GM23338 (cell line): ENCODE measurements at regions not wholly inside any gene's neighbourhood (a gene's known extent, or its start where the extent isn't known, plus 50 kb on each side); places are given as distances from the start of the nearest gene placed in this dataset.

Experiments
- ATAC-seq: fragments of 200-7000 bp; cut with Tn5 transposase; 3 replicates; pipeline ENCODE4 v1.9.1; 2020
- DNase-seq: peaks from one replicate; pipeline ENCODE4 v3.0.0-alpha.2; 2015; ENCODE audit warnings: low spot score
- H2AFZ ChIP-seq: fragments of 200-600 bp; sonication (generic); 2 replicates; pipeline ENCODE4 v1.8.0; 2016; ENCODE audit warnings: antibody characterized with exemption, mild to moderate bottlenecking, moderate library complexity
- H3F3A ChIP-seq: fragments of 200-600 bp; sonication (generic); replicated peaks from 2 replicates; pipeline ENCODE4 v1.8.0; 2017; ENCODE audit warnings: antibody characterized with exemption, mixed run types, low read depth
- H3K27ac ChIP-seq: fragments of 200-600 bp; sonication (generic); 2 replicates; pipeline ENCODE4 v1.6.1; 2016; ENCODE audit warnings: low read depth
- H3K27me3 ChIP-seq: fragments of 200-600 bp; sonication (generic); 2 replicates; pipeline ENCODE4 v1.8.0; 2016; ENCODE audit warnings: mild to moderate bottlenecking, mixed run types, moderate library complexity; ENCODE audit not compliant: insufficient read depth
- H3K36me3 ChIP-seq: fragments of 200-600 bp; sonication (generic); 2 replicates; pipeline ENCODE4 v1.8.0; 2016; ENCODE audit warnings: mild to moderate bottlenecking; ENCODE audit not compliant: insufficient read depth
- H3K4me1 ChIP-seq: fragments of 200-600 bp; sonication (generic); 2 replicates; pipeline ENCODE4 v1.8.0; 2016; ENCODE audit warnings: mild to moderate bottlenecking, moderate library complexity; ENCODE audit not compliant: insufficient read depth
- H3K4me2 ChIP-seq: fragments of 200-600 bp; sonication (generic); 2 replicates; pipeline ENCODE4 v1.7.1; 2017; ENCODE audit warnings: mixed run types
- H3K4me3 ChIP-seq: fragments of 200-600 bp; sonication (generic); 2 replicates; pipeline ENCODE4 v1.6.1; 2016; ENCODE audit warnings: mixed run types
- H3K79me2 ChIP-seq: fragments of 200-600 bp; sonication (generic); replicated peaks from 2 replicates; pipeline ENCODE4 v1.8.0; 2017; ENCODE audit warnings: mild to moderate bottlenecking; ENCODE audit not compliant: insufficient read depth
- H3K9me2 ChIP-seq: fragments of 200-600 bp; sonication (generic); 2 replicates; pipeline ENCODE4 v1.8.0; 2017; ENCODE audit not compliant: insufficient read depth
- H4K20me1 ChIP-seq: fragments of 200-600 bp; sonication (generic); replicated peaks from 2 replicates; pipeline ENCODE4 v1.8.0; 2017; ENCODE audit warnings: mild to moderate bottlenecking; ENCODE audit not compliant: insufficient read depth
- H3K27ac Mint-ChIP-seq: 2 replicates; pipeline ENCODE4 v1.8.0; 2020; ENCODE audit warnings: inconsistent platforms, mild to moderate bottlenecking, moderate library complexity, mixed read lengths
- H3K27me3 Mint-ChIP-seq: 3 replicates; pipeline ENCODE4 v1.8.0; 2022; ENCODE audit warnings: low read depth, mild to moderate bottlenecking, moderate library complexity, mixed read lengths, inconsistent platforms; ENCODE audit not compliant: insufficient read depth, poor library complexity
- H3K36me3 Mint-ChIP-seq: 3 replicates; pipeline ENCODE4 v1.8.0; 2021; ENCODE audit warnings: low read depth, mild to moderate bottlenecking, inconsistent platforms, moderate library complexity, mixed read lengths
- H3K4me1 Mint-ChIP-seq: 3 replicates; pipeline ENCODE4 v1.8.0; 2020; ENCODE audit warnings: mild to moderate bottlenecking, inconsistent platforms, mixed read lengths
- H3K4me3 Mint-ChIP-seq: 3 replicates; pipeline ENCODE4 v1.8.0; 2021; ENCODE audit warnings: moderate library complexity, mild to moderate bottlenecking, inconsistent platforms, mixed read lengths
- H3K9me3 Mint-ChIP-seq: 3 replicates; pipeline ENCODE4 v1.8.0; 2020; ENCODE audit warnings: moderate library complexity, mild to moderate bottlenecking, inconsistent platforms, mixed read lengths
- CREB1 ChIP-seq: fragments of 250-450 bp; sonication (Bioruptor Pico); IDR thresholded peaks from 2 replicates; pipeline ENCODE4 v1.5.0; 2020; ENCODE audit warnings: low read depth, mild to moderate bottlenecking, moderate library complexity
- EZH2 ChIP-seq: fragments of 200-600 bp; sonication (generic); IDR thresholded peaks from one replicate; pipeline ENCODE4 v1.8.0; 2017; ENCODE audit warnings: antibody characterized with exemption, mild to moderate bottlenecking, low read depth; ENCODE audit not compliant: unreplicated experiment
- JUNB ChIP-seq: IDR thresholded peaks from one replicate; pipeline ENCODE4 v1.6.1; 2016; ENCODE audit warnings: antibody characterized with exemption; ENCODE audit not compliant: unreplicated experiment
- NANOG ChIP-seq: IDR thresholded peaks from 2 replicates; pipeline ENCODE4 v1.6.1; 2016; ENCODE audit warnings: antibody characterized with exemption, borderline replicate concordance
- POLR2AphosphoS5 ChIP-seq: IDR thresholded peaks from 2 replicates; pipeline ENCODE4 v1.6.1; 2016; ENCODE audit warnings: antibody characterized with exemption, low read depth
- ZNF114 ChIP-seq: fragments of 250-450 bp; sonication (Bioruptor Pico); IDR thresholded peaks from 2 replicates; pipeline ENCODE4 v1.5.0; 2020; ENCODE audit warnings: mild to moderate bottlenecking, moderate library complexity
- TF ChIP-seq, protein P1 (sequence below): IDR thresholded peaks from 2 replicates; pipeline ENCODE4 v1.6.1; 2016; ENCODE audit warnings: antibody characterized with exemption
- TF ChIP-seq, protein P2 (sequence below): IDR thresholded peaks from one replicate; pipeline ENCODE4 v1.6.1; 2018; ENCODE audit warnings: antibody characterized with exemption; ENCODE audit not compliant: unreplicated experiment
- TF ChIP-seq, protein P3 (sequence below): fragments of 250-450 bp; sonication (Bioruptor Pico); IDR thresholded peaks from 2 replicates; pipeline ENCODE4 v1.5.0; 2020; ENCODE audit warnings: mild to moderate bottlenecking, moderate library complexity

DNA sequence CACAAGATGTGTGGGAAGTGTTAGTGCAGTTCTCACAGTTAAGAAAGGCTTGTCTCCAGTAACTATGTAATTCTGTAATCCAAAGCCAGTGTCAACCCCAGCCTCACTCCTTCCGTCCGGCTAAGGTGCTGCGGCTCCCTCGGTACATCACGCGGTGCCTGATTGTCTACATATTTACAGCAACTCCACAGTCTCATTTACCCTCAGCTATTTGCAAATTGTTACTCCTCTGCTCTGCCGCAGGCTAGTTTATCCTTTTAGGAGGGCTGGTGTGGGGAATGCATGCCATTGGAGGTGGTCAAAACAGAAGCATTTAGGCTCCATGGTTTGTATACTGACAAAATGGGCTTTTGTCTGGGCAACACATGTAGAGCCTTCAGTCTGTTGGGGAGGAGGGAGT lies 358.3 kb downstream of the METTL15 start (continued):
- TF ChIP-seq NANOG (no peak), EZH2 (no peak), POLR2AphosphoS5 (no peak)
- TF ChIP-seq, protein P1, sequence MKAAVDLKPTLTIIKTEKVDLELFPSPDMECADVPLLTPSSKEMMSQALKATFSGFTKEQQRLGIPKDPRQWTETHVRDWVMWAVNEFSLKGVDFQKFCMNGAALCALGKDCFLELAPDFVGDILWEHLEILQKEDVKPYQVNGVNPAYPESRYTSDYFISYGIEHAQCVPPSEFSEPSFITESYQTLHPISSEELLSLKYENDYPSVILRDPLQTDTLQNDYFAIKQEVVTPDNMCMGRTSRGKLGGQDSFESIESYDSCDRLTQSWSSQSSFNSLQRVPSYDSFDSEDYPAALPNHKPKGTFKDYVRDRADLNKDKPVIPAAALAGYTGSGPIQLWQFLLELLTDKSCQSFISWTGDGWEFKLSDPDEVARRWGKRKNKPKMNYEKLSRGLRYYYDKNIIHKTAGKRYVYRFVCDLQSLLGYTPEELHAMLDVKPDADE: no peak
- TF ChIP-seq, protein P2, sequence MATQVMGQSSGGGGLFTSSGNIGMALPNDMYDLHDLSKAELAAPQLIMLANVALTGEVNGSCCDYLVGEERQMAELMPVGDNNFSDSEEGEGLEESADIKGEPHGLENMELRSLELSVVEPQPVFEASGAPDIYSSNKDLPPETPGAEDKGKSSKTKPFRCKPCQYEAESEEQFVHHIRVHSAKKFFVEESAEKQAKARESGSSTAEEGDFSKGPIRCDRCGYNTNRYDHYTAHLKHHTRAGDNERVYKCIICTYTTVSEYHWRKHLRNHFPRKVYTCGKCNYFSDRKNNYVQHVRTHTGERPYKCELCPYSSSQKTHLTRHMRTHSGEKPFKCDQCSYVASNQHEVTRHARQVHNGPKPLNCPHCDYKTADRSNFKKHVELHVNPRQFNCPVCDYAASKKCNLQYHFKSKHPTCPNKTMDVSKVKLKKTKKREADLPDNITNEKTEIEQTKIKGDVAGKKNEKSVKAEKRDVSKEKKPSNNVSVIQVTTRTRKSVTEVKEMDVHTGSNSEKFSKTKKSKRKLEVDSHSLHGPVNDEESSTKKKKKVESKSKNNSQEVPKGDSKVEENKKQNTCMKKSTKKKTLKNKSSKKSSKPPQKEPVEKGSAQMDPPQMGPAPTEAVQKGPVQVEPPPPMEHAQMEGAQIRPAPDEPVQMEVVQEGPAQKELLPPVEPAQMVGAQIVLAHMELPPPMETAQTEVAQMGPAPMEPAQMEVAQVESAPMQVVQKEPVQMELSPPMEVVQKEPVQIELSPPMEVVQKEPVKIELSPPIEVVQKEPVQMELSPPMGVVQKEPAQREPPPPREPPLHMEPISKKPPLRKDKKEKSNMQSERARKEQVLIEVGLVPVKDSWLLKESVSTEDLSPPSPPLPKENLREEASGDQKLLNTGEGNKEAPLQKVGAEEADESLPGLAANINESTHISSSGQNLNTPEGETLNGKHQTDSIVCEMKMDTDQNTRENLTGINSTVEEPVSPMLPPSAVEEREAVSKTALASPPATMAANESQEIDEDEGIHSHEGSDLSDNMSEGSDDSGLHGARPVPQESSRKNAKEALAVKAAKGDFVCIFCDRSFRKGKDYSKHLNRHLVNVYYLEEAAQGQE: no peak

DNA sequence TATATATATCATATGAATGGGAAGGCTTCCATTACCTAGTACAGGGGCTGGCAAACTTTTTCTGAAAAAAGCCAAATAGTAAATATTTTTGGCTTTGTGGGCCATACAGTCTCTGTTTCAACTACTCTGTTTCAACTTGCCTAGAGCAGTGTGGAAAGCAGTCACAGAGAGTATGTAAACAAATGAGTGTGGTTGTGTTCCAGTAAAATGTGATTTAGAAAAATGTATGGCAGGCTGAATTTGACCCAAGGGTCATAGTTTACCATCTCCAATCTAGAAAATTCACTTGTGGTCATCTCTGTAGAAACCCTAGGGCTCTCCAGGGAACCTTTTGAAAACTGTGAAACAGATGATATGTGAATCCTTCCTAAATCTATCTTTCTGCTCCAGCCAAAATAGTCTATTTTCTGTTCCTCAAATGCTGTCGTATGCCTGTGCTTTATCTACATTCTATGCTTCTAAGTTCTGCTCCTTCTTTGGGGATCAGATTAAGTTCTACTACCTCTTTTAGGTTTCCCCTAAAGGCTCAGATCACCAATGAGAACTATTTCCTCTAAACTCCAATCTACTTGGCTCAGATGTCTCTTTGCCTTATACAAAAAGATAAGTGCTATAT lies 356.2 kb downstream of the METTL15 start:
- H3K4me2 ChIP-seq: no peak overlapping the region
- TF ChIP-seq, protein P1: no peak
- TF ChIP-seq JUNB (no peak), EZH2 (no peak), ZNF114 (CRISPR knock-in tag) (no peak), CREB1 (CRISPR knock-in tag) (no peak)
- TF ChIP-seq, protein P3, sequence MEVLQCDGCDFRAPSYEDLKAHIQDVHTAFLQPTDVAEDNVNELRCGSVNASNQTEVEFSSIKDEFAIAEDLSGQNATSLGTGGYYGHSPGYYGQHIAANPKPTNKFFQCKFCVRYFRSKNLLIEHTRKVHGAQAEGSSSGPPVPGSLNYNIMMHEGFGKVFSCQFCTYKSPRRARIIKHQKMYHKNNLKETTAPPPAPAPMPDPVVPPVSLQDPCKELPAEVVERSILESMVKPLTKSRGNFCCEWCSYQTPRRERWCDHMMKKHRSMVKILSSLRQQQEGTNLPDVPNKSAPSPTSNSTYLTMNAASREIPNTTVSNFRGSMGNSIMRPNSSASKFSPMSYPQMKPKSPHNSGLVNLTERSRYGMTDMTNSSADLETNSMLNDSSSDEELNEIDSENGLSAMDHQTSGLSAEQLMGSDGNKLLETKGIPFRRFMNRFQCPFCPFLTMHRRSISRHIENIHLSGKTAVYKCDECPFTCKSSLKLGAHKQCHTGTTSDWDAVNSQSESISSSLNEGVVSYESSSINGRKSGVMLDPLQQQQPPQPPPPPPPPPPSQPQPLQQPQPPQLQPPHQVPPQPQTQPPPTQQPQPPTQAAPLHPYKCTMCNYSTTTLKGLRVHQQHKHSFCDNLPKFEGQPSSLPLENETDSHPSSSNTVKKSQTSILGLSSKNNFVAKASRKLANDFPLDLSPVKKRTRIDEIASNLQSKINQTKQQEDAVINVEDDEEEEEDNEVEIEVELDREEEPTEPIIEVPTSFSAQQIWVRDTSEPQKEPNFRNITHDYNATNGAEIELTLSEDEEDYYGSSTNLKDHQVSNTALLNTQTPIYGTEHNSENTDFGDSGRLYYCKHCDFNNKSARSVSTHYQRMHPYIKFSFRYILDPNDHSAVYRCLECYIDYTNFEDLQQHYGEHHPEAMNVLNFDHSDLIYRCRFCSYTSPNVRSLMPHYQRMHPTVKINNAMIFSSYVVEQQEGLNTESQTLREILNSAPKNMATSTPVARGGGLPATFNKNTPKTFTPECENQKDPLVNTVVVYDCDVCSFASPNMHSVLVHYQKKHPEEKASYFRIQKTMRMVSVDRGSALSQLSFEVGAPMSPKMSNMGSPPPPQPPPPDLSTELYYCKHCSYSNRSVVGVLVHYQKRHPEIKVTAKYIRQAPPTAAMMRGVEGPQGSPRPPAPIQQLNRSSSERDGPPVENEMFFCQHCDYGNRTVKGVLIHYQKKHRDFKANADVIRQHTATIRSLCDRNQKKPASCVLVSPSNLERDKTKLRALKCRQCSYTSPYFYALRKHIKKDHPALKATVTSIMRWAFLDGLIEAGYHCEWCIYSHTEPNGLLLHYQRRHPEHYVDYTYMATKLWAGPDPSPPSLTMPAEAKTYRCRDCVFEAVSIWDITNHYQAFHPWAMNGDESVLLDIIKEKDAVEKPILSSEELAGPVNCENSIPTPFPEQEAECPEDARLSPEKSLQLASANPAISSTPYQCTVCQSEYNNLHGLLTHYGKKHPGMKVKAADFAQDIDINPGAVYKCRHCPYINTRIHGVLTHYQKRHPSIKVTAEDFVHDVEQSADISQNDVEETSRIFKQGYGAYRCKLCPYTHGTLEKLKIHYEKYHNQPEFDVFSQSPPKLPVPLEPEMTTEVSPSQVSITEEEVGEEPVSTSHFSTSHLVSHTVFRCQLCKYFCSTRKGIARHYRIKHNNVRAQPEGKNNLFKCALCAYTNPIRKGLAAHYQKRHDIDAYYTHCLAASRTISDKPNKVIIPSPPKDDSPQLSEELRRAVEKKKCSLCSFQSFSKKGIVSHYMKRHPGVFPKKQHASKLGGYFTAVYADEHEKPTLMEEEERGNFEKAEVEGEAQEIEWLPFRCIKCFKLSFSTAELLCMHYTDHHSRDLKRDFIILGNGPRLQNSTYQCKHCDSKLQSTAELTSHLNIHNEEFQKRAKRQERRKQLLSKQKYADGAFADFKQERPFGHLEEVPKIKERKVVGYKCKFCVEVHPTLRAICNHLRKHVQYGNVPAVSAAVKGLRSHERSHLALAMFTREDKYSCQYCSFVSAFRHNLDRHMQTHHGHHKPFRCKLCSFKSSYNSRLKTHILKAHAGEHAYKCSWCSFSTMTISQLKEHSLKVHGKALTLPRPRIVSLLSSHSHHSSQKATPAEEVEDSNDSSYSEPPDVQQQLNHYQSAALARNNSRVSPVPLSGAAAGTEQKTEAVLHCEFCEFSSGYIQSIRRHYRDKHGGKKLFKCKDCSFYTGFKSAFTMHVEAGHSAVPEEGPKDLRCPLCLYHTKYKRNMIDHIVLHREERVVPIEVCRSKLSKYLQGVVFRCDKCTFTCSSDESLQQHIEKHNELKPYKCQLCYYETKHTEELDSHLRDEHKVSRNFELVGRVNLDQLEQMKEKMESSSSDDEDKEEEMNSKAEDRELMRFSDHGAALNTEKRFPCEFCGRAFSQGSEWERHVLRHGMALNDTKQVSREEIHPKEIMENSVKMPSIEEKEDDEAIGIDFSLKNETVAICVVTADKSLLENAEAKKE (CRISPR knock-in tag): no peak

More for the DNA sequence above, 356.2 kb downstream of the METTL15 start:
- no peak overlapping the region for H3K4me3 Mint-ChIP-seq
- Histone ChIP-seq H3K4me1 (no peaks in the 10 kb centered on the region), H3K79me2 (no peaks in the 10 kb centered on the region), H3K9me2 (peaks cover 4% of the 10 kb centered on the region; the same call in 1 of the 2 replicates), H2AFZ (no peak overlapping the region), H3K27ac (no peak overlapping the region), H3K36me3 (no peaks in the 10 kb centered on the region), H3K4me3 (no peak overlapping the region), H3K27me3 (no peaks in the 10 kb centered on the region), H3F3A (no peaks in the 10 kb centered on the region), H4K20me1 (no peaks in the 10 kb centered on the region)
- H3K9me3 Mint-ChIP-seq: no peaks in the 10 kb centered on the region
- no peaks in the 10 kb centered on the region for H3K36me3 Mint-ChIP-seq
- no peak for DNase-seq
- no peak overlapping the region for H3K27ac Mint-ChIP-seq
- H3K27me3 Mint-ChIP-seq: no peaks in the 10 kb centered on the region
- no peak for ATAC-seq
- no peaks in the 10 kb centered on the region for H3K4me1 Mint-ChIP-seq
